ENCODE measurements at regions not wholly inside any gene's neighbourhood (a gene's known extent, or its start where the extent isn't known, plus 50 kb on each side); places are given as distances from the start of the nearest gene placed in this dataset.

DNA sequence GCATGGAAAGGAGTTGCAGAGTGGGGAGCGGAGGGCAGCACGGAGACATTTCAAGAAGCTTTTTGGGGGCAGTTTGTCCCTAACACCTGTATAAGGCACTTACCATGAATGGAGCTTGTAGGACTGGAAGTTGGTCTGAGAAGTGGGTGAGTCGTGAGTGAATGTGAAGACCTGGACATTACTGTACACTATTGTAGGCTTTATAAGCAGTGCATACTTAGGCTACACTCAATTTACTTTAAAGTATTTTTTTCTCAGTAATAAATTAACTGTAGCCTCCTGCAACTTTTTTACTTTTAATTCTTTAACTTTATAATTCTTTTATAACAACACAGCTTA is 141.6 kb upstream of the ETV3 start:
- TF ChIP-seq, protein P1, sequence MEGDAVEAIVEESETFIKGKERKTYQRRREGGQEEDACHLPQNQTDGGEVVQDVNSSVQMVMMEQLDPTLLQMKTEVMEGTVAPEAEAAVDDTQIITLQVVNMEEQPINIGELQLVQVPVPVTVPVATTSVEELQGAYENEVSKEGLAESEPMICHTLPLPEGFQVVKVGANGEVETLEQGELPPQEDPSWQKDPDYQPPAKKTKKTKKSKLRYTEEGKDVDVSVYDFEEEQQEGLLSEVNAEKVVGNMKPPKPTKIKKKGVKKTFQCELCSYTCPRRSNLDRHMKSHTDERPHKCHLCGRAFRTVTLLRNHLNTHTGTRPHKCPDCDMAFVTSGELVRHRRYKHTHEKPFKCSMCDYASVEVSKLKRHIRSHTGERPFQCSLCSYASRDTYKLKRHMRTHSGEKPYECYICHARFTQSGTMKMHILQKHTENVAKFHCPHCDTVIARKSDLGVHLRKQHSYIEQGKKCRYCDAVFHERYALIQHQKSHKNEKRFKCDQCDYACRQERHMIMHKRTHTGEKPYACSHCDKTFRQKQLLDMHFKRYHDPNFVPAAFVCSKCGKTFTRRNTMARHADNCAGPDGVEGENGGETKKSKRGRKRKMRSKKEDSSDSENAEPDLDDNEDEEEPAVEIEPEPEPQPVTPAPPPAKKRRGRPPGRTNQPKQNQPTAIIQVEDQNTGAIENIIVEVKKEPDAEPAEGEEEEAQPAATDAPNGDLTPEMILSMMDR (conservative IDR thresholded peaks at IDR 0.05; ENCODE audit: low read length) = no peak
- TF ChIP-seq EZH2phosphoT487 (IDR thresholded peaks at IDR 0.05; ENCODE audit: borderline replicate concordance) = no peak

Measured in Loucy (cell line).